Ascending aorta (tissue), 2 donors: ENCODE measurements at regions not wholly inside any gene's neighbourhood (a gene's known extent, or its start where the extent isn't known, plus 50 kb on each side); places are given as distances from the start of the nearest gene placed in this dataset.

Experiments
- DNase-seq, 2 donors: peaks; one replicate each; pipeline ENCODE4 v3.0.0-alpha.2; 2019; ENCODE audit warnings: low spot score in 2 of 2
- H3K27ac ChIP-seq, 2 donors: fragments of 200-600 bp; sonication (generic); one replicate each; pipeline ENCODE4 v1.5.1; 2016 to 2017; ENCODE audit warnings: mild to moderate bottlenecking in 1 of 2
- H3K27me3 ChIP-seq: fragments of 200-600 bp; sonication (generic); one replicate; pipeline ENCODE4 v1.5.1; 2017
- H3K36me3 ChIP-seq, 2 donors: fragments of 200-600 bp; sonication (generic); one replicate each; pipeline ENCODE4 v1.5.1; 2016
- H3K4me1 ChIP-seq, 2 donors: fragments of 200-600 bp; sonication (generic); one replicate each; pipeline ENCODE4 v1.5.1; 2016 to 2017; ENCODE audit warnings: mild to moderate bottlenecking in 1 of 2
- H3K4me3 ChIP-seq, 2 donors: fragments of 200-600 bp; sonication (generic); one replicate each; pipeline ENCODE4 v1.5.1; 2016 to 2017; ENCODE audit warnings: mild to moderate bottlenecking in 1 of 2
- H3K9me3 ChIP-seq, 2 donors: fragments of 200-600 bp; sonication (generic); one replicate each; pipeline ENCODE4 v1.5.1; 2016
- CTCF ChIP-seq, 3 experiments: fragments of 200-600 bp in 2 of 3; fragments of 450-650 bp in 1 of 3; sonication (generic) in 2 of 3; IDR thresholded peaks; one replicate each; pipeline ENCODE4 v1.5.1; 2016 to 2019; ENCODE audit warnings: antibody characterized with exemption in 3 of 3, mild to moderate bottlenecking in 1 of 3, moderate library complexity in 1 of 3
- intact Hi-C: fragments of 100-400 bp; cut with DNase I; formaldehyde crosslinking; loops from one replicate; pipeline ENCODE4 v1.15.1; 2023

DNA sequence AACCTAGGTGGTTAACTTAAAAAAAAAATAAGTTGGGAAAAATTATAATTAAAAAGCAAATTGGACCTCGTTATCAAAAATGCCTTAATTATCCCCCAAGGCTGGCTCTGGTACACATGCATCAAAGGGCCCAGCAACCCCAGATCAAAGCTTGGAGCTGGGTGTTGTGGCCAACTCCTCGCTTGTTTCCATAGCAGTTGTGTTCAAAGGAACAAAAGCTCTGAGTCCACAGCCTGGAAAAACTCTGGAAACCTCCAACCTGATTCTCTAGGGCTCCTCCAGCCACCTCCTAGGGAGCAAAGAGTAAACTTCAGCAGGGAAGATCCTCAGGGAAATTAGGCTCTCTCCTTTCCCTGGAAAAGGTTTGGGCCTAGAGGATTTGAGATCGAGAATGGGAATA, 149.4 kb downstream of the NXPE2 start:
- Histone ChIP-seq H3K27ac (no peak overlapping the region), H3K9me3 (no peaks in the 10 kb centered on the region), H3K4me1 (no peaks in the 10 kb centered on the region), H3K36me3 (no peaks in the 10 kb centered on the region), H3K4me3 (no peak overlapping the region), H3K27me3 (no peaks in the 10 kb centered on the region)
- DNase-seq, result no peak
- intact Hi-C loops, result no loop called here
- no peak for TF ChIP-seq CTCF (IDR thresholded peaks at IDR 0.05)

GRCh38 chr11:114832532-114833125, 154.3 kb downstream of the NXPE2 start:
- H3K4me1 ChIP-seq, result no peaks in the 10 kb centered on the region
- H3K4me3 ChIP-seq, result no peak overlapping the region
- DNase-seq, result no peak
- no peaks in the 10 kb centered on the region for H3K27me3 ChIP-seq
- intact Hi-C loops, result no loop called here
- H3K9me3 ChIP-seq, result no peaks in the 10 kb centered on the region
- TF ChIP-seq CTCF (IDR thresholded peaks at IDR 0.05), result no peak
- no peak overlapping the region for H3K27ac ChIP-seq
- no peaks in the 10 kb centered on the region for H3K36me3 ChIP-seq

DNA sequence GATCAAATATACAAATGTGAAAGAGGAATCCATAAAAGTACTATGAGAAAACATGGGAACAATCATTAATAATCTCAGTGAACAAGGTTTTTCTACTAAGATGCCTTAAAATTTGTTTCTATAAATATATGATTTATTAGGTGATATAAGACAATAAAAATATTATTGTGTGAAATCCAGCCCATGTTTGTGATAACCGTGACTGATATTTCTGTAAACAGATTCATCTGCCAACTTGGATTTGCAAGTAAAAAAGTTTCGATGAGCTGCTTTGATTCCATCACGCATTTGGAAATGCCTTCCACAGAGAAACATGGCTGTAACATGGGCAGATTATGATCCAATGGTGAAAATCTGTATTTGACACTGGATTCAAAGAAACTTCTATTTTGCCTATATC, 157.8 kb downstream of the NXPE2 start:
- H3K27me3 ChIP-seq, result no peaks in the 10 kb centered on the region
- H3K27ac ChIP-seq, result no peak overlapping the region
- H3K4me3 ChIP-seq, result no peak overlapping the region
- H3K36me3 ChIP-seq, result no peaks in the 10 kb centered on the region
- peaks cover 0 to 5% of the 10 kb centered on the region in 2 donors for H3K9me3 ChIP-seq
- intact Hi-C loops, result no loop called here
- H3K4me1 ChIP-seq, result no peaks in the 10 kb centered on the region
- DNase-seq, result no peak
- TF ChIP-seq CTCF (IDR thresholded peaks at IDR 0.05), result no peak

DNA sequence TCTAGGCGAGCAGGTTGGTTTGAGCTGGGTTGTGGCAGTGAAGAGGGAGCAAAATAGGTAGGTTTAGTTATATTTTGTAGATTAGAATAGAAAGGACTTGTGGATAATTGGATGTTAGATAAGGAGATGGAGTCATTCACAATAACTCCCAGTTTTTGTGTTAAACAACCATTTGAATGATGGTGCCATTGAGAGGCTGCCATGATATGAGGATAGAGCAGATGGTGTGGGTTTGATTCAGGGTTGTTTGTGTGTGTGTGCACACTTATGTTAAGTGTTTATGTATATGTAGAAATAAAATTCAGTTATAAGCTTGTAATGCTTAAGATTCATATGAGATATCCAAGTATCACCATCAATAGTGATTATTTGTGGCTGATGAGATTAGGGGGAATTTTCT, 166.6 kb downstream of the NXPE2 start:
- no peak for DNase-seq
- H3K27me3 ChIP-seq, result no peaks in the 10 kb centered on the region
- H3K27ac ChIP-seq, result no peak overlapping the region
- H3K4me3 ChIP-seq, result no peak overlapping the region
- no peaks in the 10 kb centered on the region for H3K9me3 ChIP-seq
- no peaks in the 10 kb centered on the region for H3K4me1 ChIP-seq
- no peaks in the 10 kb centered on the region for H3K36me3 ChIP-seq
- no peak for TF ChIP-seq CTCF (IDR thresholded peaks at IDR 0.05)
- intact Hi-C loops, result no loop called here

DNA sequence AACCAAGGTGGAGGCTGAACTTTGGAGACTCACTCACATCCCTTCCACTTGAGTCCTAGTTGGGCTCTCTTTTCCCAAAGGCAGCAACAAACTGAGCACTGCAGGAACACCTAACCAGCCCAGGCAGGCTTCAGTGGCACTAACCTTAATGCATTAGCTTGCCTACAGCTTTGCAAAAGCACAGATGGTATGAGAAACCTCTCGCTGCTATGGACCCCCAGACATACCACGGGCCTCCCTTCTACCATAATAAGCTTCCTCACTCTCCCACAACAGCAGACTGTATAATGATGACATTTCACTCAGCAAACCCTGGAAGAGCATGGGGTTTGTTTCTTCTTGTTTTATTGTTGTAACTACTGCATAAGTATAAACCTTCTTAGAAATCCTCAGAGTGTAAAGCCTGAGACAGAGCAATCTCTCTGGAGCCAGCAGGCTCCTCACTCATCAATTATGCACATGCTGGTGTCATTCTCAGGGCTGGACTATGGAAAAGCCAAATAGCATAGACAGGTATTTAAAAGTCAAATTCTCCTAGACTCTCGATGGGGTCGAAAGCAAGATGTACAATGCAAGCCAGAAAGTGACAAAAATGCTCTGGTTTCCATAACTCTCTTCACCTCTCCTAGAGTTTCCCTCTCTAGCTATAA, 167.6 kb downstream of the NXPE2 start:
- Histone ChIP-seq H3K27me3 (no peaks in the 10 kb centered on the region), H3K9me3 (no peaks in the 10 kb centered on the region), H3K4me3 (no peak overlapping the region), H3K4me1 (no peaks in the 10 kb centered on the region), H3K27ac (no peak overlapping the region), H3K36me3 (no peaks in the 10 kb centered on the region)
- no peak for DNase-seq
- intact Hi-C loops, result no loop called here
- TF ChIP-seq CTCF (IDR thresholded peaks at IDR 0.05), result no peak
